ENCODE measurements at regions not wholly inside any gene's neighbourhood (a gene's known extent, or its start where the extent isn't known, plus 50 kb on each side); places are given as distances from the start of the nearest gene placed in this dataset.

- Histone ChIP-seq H3K27ac (no peak overlapping the region), H3K27me3 (no peaks in the 10 kb centered on the region), H3K9me3 (no peaks in the 10 kb centered on the region), H3K4me3 (no peak overlapping the region), H3K36me3 (no peaks in the 10 kb centered on the region), H3K4me1 (peaks cover 0 to 3% (median 0%) of the 10 kb centered on the region in 12 donors)
- WGBS, 4 donors, result 93 to 94% (median 93%) methylated on average over 1 of the region's 1 CpG
- no peak for TF ChIP-seq POLR2A (IDR thresholded peaks at IDR 0.05)
- TF ChIP-seq, protein P1, sequence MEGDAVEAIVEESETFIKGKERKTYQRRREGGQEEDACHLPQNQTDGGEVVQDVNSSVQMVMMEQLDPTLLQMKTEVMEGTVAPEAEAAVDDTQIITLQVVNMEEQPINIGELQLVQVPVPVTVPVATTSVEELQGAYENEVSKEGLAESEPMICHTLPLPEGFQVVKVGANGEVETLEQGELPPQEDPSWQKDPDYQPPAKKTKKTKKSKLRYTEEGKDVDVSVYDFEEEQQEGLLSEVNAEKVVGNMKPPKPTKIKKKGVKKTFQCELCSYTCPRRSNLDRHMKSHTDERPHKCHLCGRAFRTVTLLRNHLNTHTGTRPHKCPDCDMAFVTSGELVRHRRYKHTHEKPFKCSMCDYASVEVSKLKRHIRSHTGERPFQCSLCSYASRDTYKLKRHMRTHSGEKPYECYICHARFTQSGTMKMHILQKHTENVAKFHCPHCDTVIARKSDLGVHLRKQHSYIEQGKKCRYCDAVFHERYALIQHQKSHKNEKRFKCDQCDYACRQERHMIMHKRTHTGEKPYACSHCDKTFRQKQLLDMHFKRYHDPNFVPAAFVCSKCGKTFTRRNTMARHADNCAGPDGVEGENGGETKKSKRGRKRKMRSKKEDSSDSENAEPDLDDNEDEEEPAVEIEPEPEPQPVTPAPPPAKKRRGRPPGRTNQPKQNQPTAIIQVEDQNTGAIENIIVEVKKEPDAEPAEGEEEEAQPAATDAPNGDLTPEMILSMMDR (IDR thresholded peaks at IDR 0.05), result no peak
- DNase-seq (no peak), ATAC-seq (no peak)
- intact Hi-C loops (cut with DNase I), result no loop called here
Measured at GRCh38 chr4:151854731-151855130, 93.9 kb upstream of the GATB start.

GRCh38 chr4:151853034-151853433 lies 92.2 kb upstream of the GATB start:
- ATAC-seq (no peak), DNase-seq (no peak)
- intact Hi-C loops (cut with DNase I), result no loop called here
- no peaks in the 10 kb centered on the region for H3K36me3 ChIP-seq
- peaks cover 0 to 3% (median 0%) of the 10 kb centered on the region in 12 donors for H3K4me1 ChIP-seq
- H3K27ac ChIP-seq, result no peak overlapping the region
- TF ChIP-seq, protein P1 (IDR thresholded peaks at IDR 0.05), result no peak
- TF ChIP-seq POLR2A (IDR thresholded peaks at IDR 0.05), result no peak
- H3K4me3 ChIP-seq, result no peak overlapping the region
- H3K9me3 ChIP-seq, result peaks cover 0 to 9% (median 0%) of the 10 kb centered on the region in 12 donors
- H3K27me3 ChIP-seq, result no peaks in the 10 kb centered on the region
- 57 to 86% (median 71%) methylated on average over 4 of the region's 4 CpGs for WGBS, 4 donors

- Histone ChIP-seq H3K9me3 (peaks cover 0 to 9% (median 0%) of the 10 kb centered on the region in 12 donors), H3K27ac (no peak overlapping the region), H3K36me3 (no peaks in the 10 kb centered on the region), H3K4me3 (no peak overlapping the region), H3K4me1 (peaks cover 0 to 3% (median 0%) of the 10 kb centered on the region in 12 donors), H3K27me3 (no peaks in the 10 kb centered on the region)
- ATAC-seq, result no peak
- WGBS, 4 donors, result 41 to 87% (median 47%) methylated on average over 2 of the region's 2 CpGs
- no peak for DNase-seq
- TF ChIP-seq, protein P1 (IDR thresholded peaks at IDR 0.05), result no peak
- TF ChIP-seq POLR2A (IDR thresholded peaks at IDR 0.05), result no peak
- intact Hi-C loops (cut with DNase I), result no loop called here
Measured at GRCh38 chr4:151852202-151852601, 91.4 kb upstream of the GATB start.

GRCh38 chr4:151851354-151851753 lies 90.5 kb upstream of the GATB start:
- TF ChIP-seq, protein P1 (IDR thresholded peaks at IDR 0.05), result no peak
- no peak for TF ChIP-seq POLR2A (IDR thresholded peaks at IDR 0.05)
- ATAC-seq (no peak), DNase-seq (no peak)
- WGBS, 4 donors, result 92 to 100% (median 94%) methylated on average over 2 of the region's 2 CpGs
- peaks cover 0 to 9% (median 0%) of the 10 kb centered on the region in 12 donors for H3K9me3 ChIP-seq
- no peaks in the 10 kb centered on the region for H3K4me1 ChIP-seq
- H3K27me3 ChIP-seq, result no peaks in the 10 kb centered on the region
- no peak overlapping the region for H3K27ac ChIP-seq
- intact Hi-C loops (cut with DNase I), result no loop called here
- no peaks in the 10 kb centered on the region for H3K36me3 ChIP-seq
- no peak overlapping the region for H3K4me3 ChIP-seq
